K562 (cell line): ENCODE measurements at regions not wholly inside any gene's neighbourhood (a gene's known extent, or its start where the extent isn't known, plus 50 kb on each side); places are given as distances from the start of the nearest gene placed in this dataset.

ENCODE experiments used
- ATAC-seq: fragments of 200-7000 bp; cut with Tn5 transposase; 3 replicates; pipeline ENCODE4 v1.9.1; 2020; ENCODE audit warnings: moderate library complexity
- BruUV-seq: library from RNA; stranded (reverse); fragments of 400-500 nt; replicated peaks from 2 replicates; lab custom pipeline; 2021; lab: Mats Ljungman, UMichigan
- CTCF ChIA-PET: fragments of 300-600 bp; formaldehyde crosslinking; extraction: SDS; loops from one replicate; lab custom pipeline; 2021; ENCODE audit warnings: low intra/inter-chr PET ratio; lab: Yijun Ruan, JAX
- POLR2A ChIA-PET: fragments of 300-600, 350-650 bp; sonication (Branson Sonifier 250); formaldehyde crosslinking; extraction: SDS; loops from one replicate; lab custom pipeline; 2021; ENCODE audit warnings: antibody characterized with exemption, inconsistent platforms; lab: Yijun Ruan, JAX
- DNase-seq, 4 experiments: peaks; one replicate each; pipeline versions ENCODE4 v3.0.0 to v3.0.0-alpha.2; 2011 to 2018; ENCODE audit warnings: low spot score in 3 of 4, mixed read lengths in 3 of 4; ENCODE audit errors: extremely low read depth in 1 of 4
- FAIRE-seq: peaks from 2 replicates; lab custom pipeline; 2011; peaks lifted over from hg19 to GRCh38; lab: Jason Lieb, UNC
- H2AFZ ChIP-seq: 2 replicates; pipeline ENCODE4 v1.6.0; 2011; ENCODE audit warnings: low read depth, low read length, control low read depth, inconsistent platforms
- H3K27ac ChIP-seq: fragments of 200-600 bp; 3 replicates; pipeline ENCODE4 v1.8.0; 2011; ENCODE audit warnings: low read depth, mild to moderate bottlenecking, control low read depth, inconsistent platforms, low read length, moderate library complexity, mixed read lengths; ENCODE audit errors: extremely low read depth
- H3K27me3 ChIP-seq, 2 experiments: fragments of 300-600 bp in 1 of 2; 2 replicates in 1 of 2; 3 replicates in 1 of 2; pipeline versions ENCODE4 v1.6.0 to v1.8.0; 2011; ENCODE audit warnings: inconsistent platforms in 2 of 2, low read length in 2 of 2, mild to moderate bottlenecking in 1 of 2, mixed read lengths in 1 of 2, moderate library complexity in 1 of 2; ENCODE audit not compliant: control insufficient read depth in 2 of 2, insufficient read depth in 2 of 2
- H3K36me3 ChIP-seq: fragments of 300-600 bp; 3 replicates; pipeline ENCODE4 v1.8.0; 2011; ENCODE audit warnings: mild to moderate bottlenecking, low read length, inconsistent platforms; ENCODE audit not compliant: control insufficient read depth, insufficient read depth
- H3K4me1 ChIP-seq, 2 experiments: fragments of 200-600 bp in 1 of 2; replicated peaks in 1 of 2; 2 replicates in 1 of 2; 3 replicates in 1 of 2; pipeline versions ENCODE4 v1.5.1 to v1.8.0; 2011; ENCODE audit warnings: inconsistent platforms in 2 of 2, low read length in 2 of 2, mild to moderate bottlenecking in 1 of 2, mixed read lengths in 1 of 2, moderate library complexity in 1 of 2; ENCODE audit not compliant: control insufficient read depth in 2 of 2, insufficient read depth in 2 of 2
- H3K4me2 ChIP-seq: 2 replicates; pipeline ENCODE4 v1.6.1; 2011; ENCODE audit warnings: low read length, control low read depth, inconsistent platforms, mixed read lengths; ENCODE audit not compliant: insufficient read depth
- H3K4me3 ChIP-seq: fragments of 200-600 bp; sonication (generic), shearing (Covaris generic); 2 replicates; pipeline ENCODE4 v1.5.1; 2016; ENCODE audit warnings: control low read depth, inconsistent platforms
- H3K79me2 ChIP-seq: fragments of 200-600 bp; 3 replicates; pipeline ENCODE4 v1.8.0; 2011; ENCODE audit warnings: low read length, inconsistent platforms; ENCODE audit not compliant: control insufficient read depth, insufficient read depth
- H3K9ac ChIP-seq, 2 experiments: 2 replicates each; pipeline versions ENCODE4 v1.6.0 to v1.6.1; 2011; ENCODE audit warnings: low read depth in 2 of 2, low read length in 2 of 2, control low read depth in 1 of 2, inconsistent platforms in 1 of 2, mild to moderate bottlenecking in 1 of 2, mixed read lengths in 1 of 2; ENCODE audit not compliant: insufficient read depth in 1 of 2
- H3K9me1 ChIP-seq: one replicate; pipeline ENCODE4 v1.6.0; 2011; ENCODE audit warnings: inconsistent platforms, mild to moderate bottlenecking, low read length, moderate library complexity; ENCODE audit not compliant: control insufficient read depth, insufficient read depth
- H3K9me3 ChIP-seq: replicated peaks from 2 replicates; pipeline ENCODE4 v1.5.1; 2011; ENCODE audit warnings: low read depth, low read length, inconsistent platforms; ENCODE audit not compliant: control insufficient read depth, insufficient read depth
- H4K20me1 ChIP-seq: replicated peaks from 2 replicates; pipeline ENCODE4 v1.6.1; 2011; ENCODE audit warnings: low read length, inconsistent platforms, mixed read lengths; ENCODE audit not compliant: control insufficient read depth, insufficient read depth
- ARID3B ChIP-seq: fragments of 250-450 bp; sonication (Bioruptor Pico); IDR thresholded peaks from 2 replicates; pipeline ENCODE4 v1.4.0; 2020; ENCODE audit warnings: borderline replicate concordance
- ETS1 ChIP-seq: conservative IDR thresholded peaks from 2 replicates; pipeline ENCODE4 v1.6.1; 2011; ENCODE audit warnings: low read depth, mild to moderate bottlenecking, low read length; ENCODE audit not compliant: control insufficient read depth
- ETV6 ChIP-seq, 3 experiments: fragments of 150-350 bp in 1 of 3; sonication (generic) in 1 of 3; formaldehyde crosslinking in 1 of 3; IDR thresholded peaks; 2 replicates each; pipeline versions ENCODE4 v1.6.1 to v1.8.0; 2014 to 2022; ENCODE audit warnings: borderline replicate concordance in 2 of 3, low read depth in 2 of 3, antibody characterized with exemption in 1 of 3, low read length in 1 of 3, mild to moderate bottlenecking in 1 of 3, missing genetic modification reagents in 1 of 3
- MNT ChIP-seq, 2 experiments: fragments of 450-650 bp; conservative IDR thresholded peaks; 2 replicates each; pipeline ENCODE4 v1.6.1; 2017; ENCODE audit warnings: mild to moderate bottlenecking in 2 of 2, moderate library complexity in 2 of 2
- MTA3 ChIP-seq: fragments of 450-650 bp; formaldehyde crosslinking; IDR thresholded peaks from 2 replicates; pipeline ENCODE4 v1.6.1; 2017; ENCODE audit warnings: mild to moderate bottlenecking, borderline replicate concordance
- OTX1 ChIP-seq: fragments of 450-650 bp; formaldehyde crosslinking; IDR thresholded peaks from 2 replicates; pipeline ENCODE4 v1.4.0; 2022; ENCODE audit warnings: mild to moderate bottlenecking
- ZC3H8 ChIP-seq: fragments of 450-650 bp; IDR thresholded peaks from 2 replicates; pipeline ENCODE4 v1.6.1; 2017
- ZNF431 ChIP-seq: sonication (generic); formaldehyde crosslinking; IDR thresholded peaks from 2 replicates; pipeline ENCODE4 v1.8.0; 2022; ENCODE audit warnings: mild to moderate bottlenecking, missing genetic modification reagents
- ZNF518B ChIP-seq: fragments of 250-450 bp; sonication (Bioruptor Pico); IDR thresholded peaks from 2 replicates; pipeline ENCODE4 v1.5.0; 2021; ENCODE audit warnings: mild to moderate bottlenecking, moderate library complexity
- WGBS: fragments of 100-300 bp; shearing (Covaris generic); methylation state at CpG from one replicate; pipeline ENCODE4 v1.1.6; 2016; ENCODE audit warnings: low coverage, mixed read lengths; ENCODE audit not compliant: insufficient coverage; ENCODE audit errors: missing lambda C conversion rate; 5-methylcytosine and 5-hydroxymethylcytosine counted together
- in situ Hi-C: fragments of 300-500 bp; cut with MboI; formaldehyde crosslinking; loops from 4 replicates; pipeline ENCODE4 v1.15.0; 2018; ENCODE audit warnings: inconsistent platforms, mixed read lengths
- intact Hi-C: fragments of 100-400 bp; cut with micrococcal nuclease; formaldehyde crosslinking; loops from 2 replicates; pipeline ENCODE4 v1.14.2; 2022

- TF ChIP-seq ETV6 (IDR thresholded peaks at IDR 0.05; ENCODE audit: borderline replicate concordance in 1 of 2, low read depth in 2 of 2, low read length in 1 of 2): no peak
- no peak for TF ChIP-seq ETV6 (CRISPR knock-in tag; IDR thresholded peaks at IDR 0.05; ENCODE audit: borderline replicate concordance)
- TF ChIP-seq, all 486 proteins: peak for 0
These were observed 844.6 kb downstream of the SLITRK6 start (continued) for GRCh38 chr13:84954636-84955035.

GRCh38 chr13:84951128-84951527 is 848.1 kb downstream of the SLITRK6 start:
- Histone ChIP-seq H3K9ac (no peak overlapping the region), H3K36me3 (no peaks in the 10 kb centered on the region), H3K27ac (no peak overlapping the region), H3K27me3 (no peaks in the 10 kb centered on the region), H3K9me1 (no peaks in the 10 kb centered on the region), H3K4me2 (no peak overlapping the region), H3K4me3 (no peak overlapping the region), H3K9me3 (no peaks in the 10 kb centered on the region), H4K20me1 (no peaks in the 10 kb centered on the region), H3K4me1 (no peaks in the 10 kb centered on the region), H2AFZ (no peak overlapping the region), H3K79me2 (no peaks in the 10 kb centered on the region)
- no peak for ATAC-seq
- ChIA-PET CTCF (no interaction called here), POLR2A (no interaction called here)
- WGBS: no CpG with 5 or more reads among the region's 1 CpG
- no peak for DNase-seq
- no TSS peak for BruUV-seq
- TF ChIP-seq MTA3 (no peak), ZNF431 (CRISPR knock-in tag) (no peak), ETS1 (no peak), MNT (conservative IDR thresholded peaks at IDR 0.05) (no peak), ZC3H8 (no peak), ARID3B (CRISPR knock-in tag) (no peak), OTX1 (CRISPR knock-in tag) (no peak), ZNF518B (no peak)
- intact Hi-C loops (no loop called here), in situ Hi-C loops (no loop called here)
- no peak for FAIRE-seq
